ENCODE measurements at regions not wholly inside any gene's neighbourhood (a gene's known extent, or its start where the extent isn't known, plus 50 kb on each side); places are given as distances from the start of the nearest gene placed in this dataset.

DNA sequence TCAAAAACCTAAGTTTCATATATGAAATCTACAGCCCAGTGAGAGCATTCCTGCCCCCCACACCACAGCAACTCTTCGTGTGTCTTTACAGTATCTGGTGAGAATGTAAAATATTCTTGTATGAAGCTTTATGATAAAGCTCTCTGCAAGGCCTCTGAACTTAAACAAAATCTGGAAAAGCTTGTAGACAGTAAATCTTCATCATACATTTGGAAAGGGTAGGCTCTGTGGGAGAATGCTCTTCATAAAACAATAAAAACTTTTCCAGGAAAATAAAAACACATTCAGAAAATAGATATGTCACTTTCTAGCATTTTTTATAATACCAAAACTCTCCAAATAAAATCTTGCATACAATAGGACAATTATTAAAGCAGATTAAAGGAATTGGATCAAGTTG is 1009.5 kb downstream of the NAALADL2 start:
- Mint-ChIP-seq H3K27ac (no peak overlapping the region), H3K4me3 (no peak overlapping the region), H3K4me1 (no peaks in the 10 kb centered on the region), H3K9me3 (ENCODE audit: low read depth) (peaks cover 3% of the 10 kb centered on the region), H3K27me3 (no peaks in the 10 kb centered on the region), H3K36me3 (no peaks in the 10 kb centered on the region)
- CTCF ChIA-PET = no interaction called here
- DNase-seq (no peak), ATAC-seq (no peak)

DNA sequence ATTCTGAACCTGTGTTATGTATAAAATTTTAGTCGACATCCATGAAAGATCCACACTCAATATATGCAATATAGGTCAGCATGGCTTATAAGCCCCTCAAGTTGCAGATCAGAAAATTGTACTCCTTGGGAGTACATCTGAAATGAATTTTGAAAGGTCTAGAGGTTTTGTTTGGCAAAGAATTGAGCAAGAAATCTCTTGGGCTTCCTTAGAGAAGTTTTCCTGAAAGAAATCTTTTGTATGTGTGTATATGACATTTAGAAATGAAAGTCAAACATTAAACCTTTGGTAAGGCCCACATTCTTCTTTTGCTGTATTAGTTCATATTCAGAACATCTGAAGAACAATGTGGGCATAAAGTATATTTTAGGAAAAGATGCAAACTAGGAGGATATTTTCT is 1006.6 kb downstream of the NAALADL2 start:
- Mint-ChIP-seq H3K4me1 (no peaks in the 10 kb centered on the region), H3K9me3 (ENCODE audit: low read depth) (peaks cover 3% of the 10 kb centered on the region), H3K36me3 (no peaks in the 10 kb centered on the region), H3K4me3 (no peak overlapping the region), H3K27me3 (no peaks in the 10 kb centered on the region), H3K27ac (no peak overlapping the region)
- CTCF ChIA-PET = no interaction called here
- no peak for ATAC-seq
- DNase-seq = no peak

DNA sequence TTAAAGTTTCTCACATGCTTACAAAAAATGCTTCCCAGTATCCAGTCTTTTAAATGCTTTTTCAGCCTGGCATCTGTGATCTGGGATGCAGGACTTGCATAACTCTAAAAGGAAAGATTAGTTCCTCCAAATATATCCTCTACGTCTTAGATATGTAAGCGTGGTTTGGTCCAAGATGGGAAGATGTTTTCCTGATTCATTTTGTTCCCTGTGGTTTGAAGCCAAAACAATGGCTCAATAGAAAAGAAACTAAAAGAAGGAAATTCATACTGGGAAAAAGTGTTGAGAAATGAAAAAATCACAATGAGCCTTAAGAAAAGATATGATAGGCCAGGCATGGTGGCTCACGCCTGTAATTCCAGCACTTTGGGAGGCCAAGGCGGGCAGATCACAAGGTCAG is 1002.8 kb downstream of the NAALADL2 start:
- no peak for ATAC-seq
- no peak overlapping the region for H3K27ac Mint-ChIP-seq
- no peaks in the 10 kb centered on the region for H3K9me3 Mint-ChIP-seq (ENCODE audit: low read depth)
- CTCF ChIA-PET = no interaction called here
- DNase-seq = no peak
- H3K27me3 Mint-ChIP-seq = no peaks in the 10 kb centered on the region
- no peaks in the 10 kb centered on the region for H3K36me3 Mint-ChIP-seq
- no peaks in the 10 kb centered on the region for H3K4me1 Mint-ChIP-seq
- H3K4me3 Mint-ChIP-seq = no peak overlapping the region

Small RNAs in the stretch of these regions (microRNA-seq; reads per million reads assigned to microRNA genes)
- 1.7 reads per million for gene MIR7977
